K562 (cell line): ENCODE measurements at regions not wholly inside any gene's neighbourhood (a gene's known extent, or its start where the extent isn't known, plus 50 kb on each side); places are given as distances from the start of the nearest gene placed in this dataset.

Experiments used
- ATAC-seq: fragments of 200-7000 bp; cut with Tn5 transposase; 3 replicates; pipeline ENCODE4 v1.9.1; 2020; ENCODE audit warnings: moderate library complexity
- BruUV-seq: library from RNA; stranded (reverse); fragments of 400-500 nt; replicated peaks from 2 replicates; lab custom pipeline; 2021; lab: Mats Ljungman, UMichigan
- CTCF ChIA-PET: fragments of 300-600 bp; formaldehyde crosslinking; extraction: SDS; loops from one replicate; lab custom pipeline; 2021; ENCODE audit warnings: low intra/inter-chr PET ratio; lab: Yijun Ruan, JAX
- POLR2A ChIA-PET: fragments of 300-600, 350-650 bp; sonication (Branson Sonifier 250); formaldehyde crosslinking; extraction: SDS; loops from one replicate; lab custom pipeline; 2021; ENCODE audit warnings: antibody characterized with exemption, inconsistent platforms; lab: Yijun Ruan, JAX
- DNase-seq, 4 experiments: peaks; one replicate each; pipeline versions ENCODE4 v3.0.0 to v3.0.0-alpha.2; 2011 to 2018; ENCODE audit warnings: low spot score in 3 of 4, mixed read lengths in 3 of 4; ENCODE audit errors: extremely low read depth in 1 of 4
- FAIRE-seq: peaks from 2 replicates; lab custom pipeline; 2011; peaks lifted over from hg19 to GRCh38; lab: Jason Lieb, UNC
- H2AFZ ChIP-seq: 2 replicates; pipeline ENCODE4 v1.6.0; 2011; ENCODE audit warnings: low read depth, low read length, control low read depth, inconsistent platforms
- H3K27ac ChIP-seq: fragments of 200-600 bp; 3 replicates; pipeline ENCODE4 v1.8.0; 2011; ENCODE audit warnings: low read depth, mild to moderate bottlenecking, control low read depth, inconsistent platforms, low read length, moderate library complexity, mixed read lengths; ENCODE audit errors: extremely low read depth
- H3K27me3 ChIP-seq, 2 experiments: fragments of 300-600 bp in 1 of 2; 2 replicates in 1 of 2; 3 replicates in 1 of 2; pipeline versions ENCODE4 v1.6.0 to v1.8.0; 2011; ENCODE audit warnings: inconsistent platforms in 2 of 2, low read length in 2 of 2, mild to moderate bottlenecking in 1 of 2, mixed read lengths in 1 of 2, moderate library complexity in 1 of 2; ENCODE audit not compliant: control insufficient read depth in 2 of 2, insufficient read depth in 2 of 2
- H3K36me3 ChIP-seq: fragments of 300-600 bp; 3 replicates; pipeline ENCODE4 v1.8.0; 2011; ENCODE audit warnings: mild to moderate bottlenecking, low read length, inconsistent platforms; ENCODE audit not compliant: control insufficient read depth, insufficient read depth
- H3K4me1 ChIP-seq, 2 experiments: fragments of 200-600 bp in 1 of 2; replicated peaks in 1 of 2; 2 replicates in 1 of 2; 3 replicates in 1 of 2; pipeline versions ENCODE4 v1.5.1 to v1.8.0; 2011; ENCODE audit warnings: inconsistent platforms in 2 of 2, low read length in 2 of 2, mild to moderate bottlenecking in 1 of 2, mixed read lengths in 1 of 2, moderate library complexity in 1 of 2; ENCODE audit not compliant: control insufficient read depth in 2 of 2, insufficient read depth in 2 of 2
- H3K4me2 ChIP-seq: 2 replicates; pipeline ENCODE4 v1.6.1; 2011; ENCODE audit warnings: low read length, control low read depth, inconsistent platforms, mixed read lengths; ENCODE audit not compliant: insufficient read depth
- H3K4me3 ChIP-seq: fragments of 200-600 bp; sonication (generic), shearing (Covaris generic); 2 replicates; pipeline ENCODE4 v1.5.1; 2016; ENCODE audit warnings: control low read depth, inconsistent platforms
- H3K79me2 ChIP-seq: fragments of 200-600 bp; 3 replicates; pipeline ENCODE4 v1.8.0; 2011; ENCODE audit warnings: low read length, inconsistent platforms; ENCODE audit not compliant: control insufficient read depth, insufficient read depth
- H3K9ac ChIP-seq, 2 experiments: 2 replicates each; pipeline versions ENCODE4 v1.6.0 to v1.6.1; 2011; ENCODE audit warnings: low read depth in 2 of 2, low read length in 2 of 2, control low read depth in 1 of 2, inconsistent platforms in 1 of 2, mild to moderate bottlenecking in 1 of 2, mixed read lengths in 1 of 2; ENCODE audit not compliant: insufficient read depth in 1 of 2
- H3K9me1 ChIP-seq: one replicate; pipeline ENCODE4 v1.6.0; 2011; ENCODE audit warnings: inconsistent platforms, mild to moderate bottlenecking, low read length, moderate library complexity; ENCODE audit not compliant: control insufficient read depth, insufficient read depth
- H3K9me3 ChIP-seq: replicated peaks from 2 replicates; pipeline ENCODE4 v1.5.1; 2011; ENCODE audit warnings: low read depth, low read length, inconsistent platforms; ENCODE audit not compliant: control insufficient read depth, insufficient read depth
- H4K20me1 ChIP-seq: replicated peaks from 2 replicates; pipeline ENCODE4 v1.6.1; 2011; ENCODE audit warnings: low read length, inconsistent platforms, mixed read lengths; ENCODE audit not compliant: control insufficient read depth, insufficient read depth
- IRF1 ChIP-seq: sonication (generic); formaldehyde crosslinking; IDR thresholded peaks from 2 replicates; pipeline ENCODE4 v1.8.0; 2022; ENCODE audit warnings: missing genetic modification reagents, mild to moderate bottlenecking, borderline replicate concordance
- NELFE ChIP-seq: IDR thresholded peaks from 2 replicates; pipeline ENCODE4 v1.6.1; 2011; ENCODE audit warnings: mild to moderate bottlenecking; ENCODE audit not compliant: insufficient read depth, insufficient read length
- NR2F6 ChIP-seq: fragments of 450-650 bp; formaldehyde crosslinking; IDR thresholded peaks from 2 replicates; pipeline ENCODE4 v1.4.0; 2020; ENCODE audit warnings: mild to moderate bottlenecking
- NR3C1 ChIP-seq: sonication (generic); formaldehyde crosslinking; IDR thresholded peaks from 2 replicates; pipeline ENCODE4 v1.8.1; 2022; ENCODE audit warnings: missing genetic modification reagents
- STAT6 ChIP-seq: sonication (generic); formaldehyde crosslinking; IDR thresholded peaks from 2 replicates; pipeline ENCODE4 v1.8.1; 2023; ENCODE audit warnings: mild to moderate bottlenecking, missing genetic modification reagents
- ZNF133 ChIP-seq: fragments of 250-450 bp; sonication (Bioruptor Pico); IDR thresholded peaks from 2 replicates; pipeline ENCODE4 v1.4.0; 2020; ENCODE audit warnings: mild to moderate bottlenecking
- WGBS: fragments of 100-300 bp; shearing (Covaris generic); methylation state at CpG from one replicate; pipeline ENCODE4 v1.1.6; 2016; ENCODE audit warnings: low coverage, mixed read lengths; ENCODE audit not compliant: insufficient coverage; ENCODE audit errors: missing lambda C conversion rate; 5-methylcytosine and 5-hydroxymethylcytosine counted together
- in situ Hi-C: fragments of 300-500 bp; cut with MboI; formaldehyde crosslinking; loops from 4 replicates; pipeline ENCODE4 v1.15.0; 2018; ENCODE audit warnings: inconsistent platforms, mixed read lengths
- intact Hi-C: fragments of 100-400 bp; cut with micrococcal nuclease; formaldehyde crosslinking; loops from 2 replicates; pipeline ENCODE4 v1.14.2; 2022
- TF ChIP-seq, protein P1 (sequence below), 2 experiments: fragments of 450-650 bp in 1 of 2; sonication (generic) in 1 of 2; formaldehyde crosslinking in 1 of 2; IDR thresholded peaks; 2 replicates each; pipeline versions ENCODE4 v1.7.1 to v1.9.0; 2016 to 2022; ENCODE audit warnings: inconsistent platforms in 1 of 2, mild to moderate bottlenecking in 1 of 2, missing genetic modification reagents in 1 of 2
- TF ChIP-seq, protein P2 (sequence below): fragments of 200-800 bp; sonication (Bioruptor generic); IDR thresholded peaks from 2 replicates; pipeline ENCODE4 v1.6.1; 2017; ENCODE audit warnings: missing genetic modification characterization, missing compliant biosample characterization

DNA sequence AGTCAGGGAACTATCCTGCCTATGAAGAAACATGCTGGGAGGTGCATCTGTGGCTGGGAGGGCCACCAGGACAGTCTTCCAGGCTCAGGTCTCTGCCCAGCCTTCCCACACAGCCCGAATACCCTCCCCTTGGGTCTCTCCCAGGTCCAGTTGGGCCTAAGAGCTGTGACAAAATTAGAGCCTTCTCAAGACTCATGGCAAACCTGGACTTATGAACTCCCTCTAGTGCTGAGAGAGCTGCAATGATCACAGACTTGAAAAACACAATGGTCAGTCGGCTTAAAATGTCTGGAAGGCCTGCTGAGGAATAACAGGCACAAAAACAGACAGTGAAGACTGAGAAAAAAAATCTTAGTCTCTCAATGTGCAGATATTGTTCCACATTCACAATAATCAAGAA is 325.1 kb downstream of the BRINP2 start:
- ATAC-seq, result no peak
- no TSS peak for BruUV-seq
- Histone ChIP-seq H3K9me1 (no peaks in the 10 kb centered on the region), H3K4me2 (no peak overlapping the region), H3K9ac (no peak overlapping the region), H2AFZ (no peak overlapping the region), H3K9me3 (0 out of 2 replicates have a peak, but pooled peaks cover 3% of the 10 kb centered on the region), H3K36me3 (no peaks in the 10 kb centered on the region), H3K4me3 (no peak overlapping the region), H3K27ac (no peak overlapping the region), H3K4me1 (no peaks in the 10 kb centered on the region), H3K79me2 (no peaks in the 10 kb centered on the region), H3K27me3 (no peaks in the 10 kb centered on the region), H4K20me1 (no peaks in the 10 kb centered on the region)
- ChIA-PET CTCF (no interaction called here), POLR2A (no interaction called here)
- no peak for DNase-seq
- FAIRE-seq, result no peak
- intact Hi-C loops, result no loop called here
- 4% methylated on average over 2 of the region's 2 CpGs for WGBS
- in situ Hi-C loops, result no loop called here
- no peak for TF ChIP-seq NELFE
- TF ChIP-seq, protein P1, sequence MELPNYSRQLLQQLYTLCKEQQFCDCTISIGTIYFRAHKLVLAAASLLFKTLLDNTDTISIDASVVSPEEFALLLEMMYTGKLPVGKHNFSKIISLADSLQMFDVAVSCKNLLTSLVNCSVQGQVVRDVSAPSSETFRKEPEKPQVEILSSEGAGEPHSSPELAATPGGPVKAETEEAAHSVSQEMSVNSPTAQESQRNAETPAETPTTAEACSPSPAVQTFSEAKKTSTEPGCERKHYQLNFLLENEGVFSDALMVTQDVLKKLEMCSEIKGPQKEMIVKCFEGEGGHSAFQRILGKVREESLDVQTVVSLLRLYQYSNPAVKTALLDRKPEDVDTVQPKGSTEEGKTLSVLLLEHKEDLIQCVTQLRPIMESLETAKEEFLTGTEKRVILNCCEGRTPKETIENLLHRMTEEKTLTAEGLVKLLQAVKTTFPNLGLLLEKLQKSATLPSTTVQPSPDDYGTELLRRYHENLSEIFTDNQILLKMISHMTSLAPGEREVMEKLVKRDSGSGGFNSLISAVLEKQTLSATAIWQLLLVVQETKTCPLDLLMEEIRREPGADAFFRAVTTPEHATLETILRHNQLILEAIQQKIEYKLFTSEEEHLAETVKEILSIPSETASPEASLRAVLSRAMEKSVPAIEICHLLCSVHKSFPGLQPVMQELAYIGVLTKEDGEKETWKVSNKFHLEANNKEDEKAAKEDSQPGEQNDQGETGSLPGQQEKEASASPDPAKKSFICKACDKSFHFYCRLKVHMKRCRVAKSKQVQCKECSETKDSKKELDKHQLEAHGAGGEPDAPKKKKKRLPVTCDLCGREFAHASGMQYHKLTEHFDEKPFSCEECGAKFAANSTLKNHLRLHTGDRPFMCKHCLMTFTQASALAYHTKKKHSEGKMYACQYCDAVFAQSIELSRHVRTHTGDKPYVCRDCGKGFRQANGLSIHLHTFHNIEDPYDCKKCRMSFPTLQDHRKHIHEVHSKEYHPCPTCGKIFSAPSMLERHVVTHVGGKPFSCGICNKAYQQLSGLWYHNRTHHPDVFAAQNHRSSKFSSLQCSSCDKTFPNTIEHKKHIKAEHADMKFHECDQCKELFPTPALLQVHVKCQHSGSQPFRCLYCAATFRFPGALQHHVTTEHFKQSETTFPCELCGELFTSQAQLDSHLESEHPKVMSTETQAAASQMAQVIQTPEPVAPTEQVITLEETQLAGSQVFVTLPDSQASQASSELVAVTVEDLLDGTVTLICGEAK (IDR thresholded peaks at IDR 0.05), result no peak
- TF ChIP-seq, protein P1 (CRISPR knock-in tag; IDR thresholded peaks at IDR 0.05), result no peak
- TF ChIP-seq NR3C1 (CRISPR knock-in tag), result no peak
- no peak for TF ChIP-seq NR2F6
- TF ChIP-seq STAT6 (CRISPR knock-in tag), result no peak
- TF ChIP-seq, protein P2, sequence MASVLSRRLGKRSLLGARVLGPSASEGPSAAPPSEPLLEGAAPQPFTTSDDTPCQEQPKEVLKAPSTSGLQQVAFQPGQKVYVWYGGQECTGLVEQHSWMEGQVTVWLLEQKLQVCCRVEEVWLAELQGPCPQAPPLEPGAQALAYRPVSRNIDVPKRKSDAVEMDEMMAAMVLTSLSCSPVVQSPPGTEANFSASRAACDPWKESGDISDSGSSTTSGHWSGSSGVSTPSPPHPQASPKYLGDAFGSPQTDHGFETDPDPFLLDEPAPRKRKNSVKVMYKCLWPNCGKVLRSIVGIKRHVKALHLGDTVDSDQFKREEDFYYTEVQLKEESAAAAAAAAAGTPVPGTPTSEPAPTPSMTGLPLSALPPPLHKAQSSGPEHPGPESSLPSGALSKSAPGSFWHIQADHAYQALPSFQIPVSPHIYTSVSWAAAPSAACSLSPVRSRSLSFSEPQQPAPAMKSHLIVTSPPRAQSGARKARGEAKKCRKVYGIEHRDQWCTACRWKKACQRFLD (CRISPR knock-in tag), result no peak
- no peak for TF ChIP-seq IRF1 (CRISPR knock-in tag)
- TF ChIP-seq ZNF133, result no peak
